Tibial artery (tissue), 4 donors: ENCODE measurements at regions not wholly inside any gene's neighbourhood (a gene's known extent, or its start where the extent isn't known, plus 50 kb on each side); places are given as distances from the start of the nearest gene placed in this dataset.
A peak's percentile ranks its signal among the peaks of the same experiment; 100 is the strongest.

ENCODE experiments used
- DNase-seq, 2 donors: peaks; one replicate each; pipeline ENCODE4 v3.0.0-alpha.2; 2019
- H3K27ac ChIP-seq, 2 donors: fragments of 200-600 bp; sonication (generic) in 1 of 2; 1 replicate in 1 of 2; 2 replicates in 1 of 2; pipeline ENCODE4 v1.5.1; 2018 to 2019; ENCODE audit warnings: mild to moderate bottlenecking in 1 of 2
- H3K27me3 ChIP-seq, 2 donors: fragments of 200-600 bp; sonication (generic) in 1 of 2; one replicate each; pipeline versions ENCODE4 v1.5.1 to v1.6.0; 2016 to 2019
- H3K36me3 ChIP-seq, 3 donors: fragments of 200-600 bp; sonication (generic) in 2 of 3; one replicate each; pipeline ENCODE4 v1.5.1; 2016 to 2019; ENCODE audit warnings: mild to moderate bottlenecking in 2 of 3
- H3K4me1 ChIP-seq, 4 donors: fragments of 200-600 bp; sonication (generic) in 2 of 4; 1 replicate in 3 of 4; 2 replicates in 1 of 4; pipeline ENCODE4 v1.5.1; 2016 to 2019
- H3K4me3 ChIP-seq, 2 donors: fragments of 200-600 bp; sonication (generic) in 1 of 2; 1 replicate in 1 of 2; 2 replicates in 1 of 2; pipeline ENCODE4 v1.5.1; 2018 to 2019; ENCODE audit warnings: mild to moderate bottlenecking in 2 of 2
- H3K9me3 ChIP-seq, 3 donors: fragments of 200-600 bp; sonication (generic) in 1 of 3; one replicate each; pipeline ENCODE4 v1.5.1; 2016 to 2019
- CTCF ChIP-seq, 2 experiments: fragments of 200-600 bp in 1 of 2; fragments of 450-650 bp in 1 of 2; IDR thresholded peaks; one replicate each; pipeline ENCODE4 v1.5.1; 2017 to 2019; ENCODE audit warnings: antibody characterized with exemption in 2 of 2, mild to moderate bottlenecking in 1 of 2, moderate library complexity in 1 of 2
- intact Hi-C: fragments of 100-400 bp; cut with DNase I; formaldehyde crosslinking; loops from one replicate; pipeline ENCODE4 v1.15.0; 2023; ENCODE audit warnings: low total_unique reads

GRCh38 chr6:148225871-148226270, 116.8 kb upstream of the SASH1 start:
- Histone ChIP-seq H3K9me3 (no peaks in the 10 kb centered on the region), H3K4me1 (peaks cover 0 to 7% (median 3%) of the 10 kb centered on the region in 4 donors), H3K27me3 (no peaks in the 10 kb centered on the region), H3K4me3 (no peak overlapping the region), H3K27ac (no peak overlapping the region), H3K36me3 (no peaks in the 10 kb centered on the region)
- intact Hi-C loops: no loop called here
- no peak for DNase-seq
- TF ChIP-seq CTCF (IDR thresholded peaks at IDR 0.05): no peak

DNA sequence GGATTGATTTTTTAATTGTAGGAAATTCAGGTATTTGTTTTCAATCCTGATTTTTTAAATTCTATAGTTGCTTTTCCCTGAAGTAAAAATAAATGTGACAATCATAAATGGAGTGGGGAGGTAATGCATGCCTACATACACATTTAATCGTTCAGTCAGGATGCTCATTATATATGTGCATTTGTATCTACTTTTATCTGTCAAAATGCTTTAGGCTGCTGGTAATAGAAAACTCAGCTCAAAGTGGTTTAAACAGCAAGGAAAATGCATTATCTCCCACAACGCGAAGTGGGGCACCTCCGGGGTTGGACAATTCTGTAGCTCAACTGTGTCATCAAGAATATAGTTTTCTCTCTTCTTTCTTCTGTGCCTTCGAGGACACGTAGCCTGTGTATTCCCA, 116.4 kb upstream of the SASH1 start:
- no peak for DNase-seq
- Histone ChIP-seq H3K27ac (no peak overlapping the region), H3K4me3 (no peak overlapping the region), H3K36me3 (no peaks in the 10 kb centered on the region), H3K27me3 (no peaks in the 10 kb centered on the region), H3K9me3 (no peaks in the 10 kb centered on the region), H3K4me1 (peaks cover 0 to 7% (median 3%) of the 10 kb centered on the region in 4 donors)
- no peak for TF ChIP-seq CTCF (IDR thresholded peaks at IDR 0.05)
- intact Hi-C loops: no loop called here

- Histone ChIP-seq H3K27ac (no peak overlapping the region), H3K27me3 (no peaks in the 10 kb centered on the region), H3K4me1 (no peaks in the 10 kb centered on the region), H3K36me3 (no peaks in the 10 kb centered on the region), H3K9me3 (no peaks in the 10 kb centered on the region), H3K4me3 (no peak overlapping the region)
- TF ChIP-seq CTCF (IDR thresholded peaks at IDR 0.05): no peak
- no peak for DNase-seq
- intact Hi-C loops: no loop called here
Measured at GRCh38 chr6:148231572-148231971, 111.1 kb upstream of the SASH1 start.

DNA sequence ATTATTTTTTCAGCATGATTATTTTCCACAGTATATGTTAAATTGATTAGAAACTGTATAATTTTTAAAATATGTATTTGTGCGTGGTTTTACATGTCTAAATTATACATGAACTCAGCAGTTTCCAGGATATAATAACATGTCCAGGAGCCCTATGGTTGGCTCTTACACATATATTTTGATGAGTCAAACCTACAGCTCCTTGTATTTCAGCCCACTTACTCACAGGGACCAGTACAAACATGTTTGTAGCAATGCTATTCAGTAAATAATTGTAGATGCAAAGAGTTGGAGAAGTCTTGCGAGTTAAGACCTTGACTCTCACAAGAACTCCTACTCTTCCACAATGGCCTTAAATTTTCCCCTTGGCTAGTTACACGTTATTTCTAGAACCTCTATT, 107.2 kb upstream of the SASH1 start:
- Histone ChIP-seq H3K27ac (no peak overlapping the region), H3K4me1 (peaks cover 0 to 19% (median 9%) of the 10 kb centered on the region in 4 donors), H3K36me3 (no peaks in the 10 kb centered on the region), H3K27me3 (no peaks in the 10 kb centered on the region), H3K9me3 (no peaks in the 10 kb centered on the region), H3K4me3 (no peak overlapping the region)
- intact Hi-C loops: no loop called here
- DNase-seq: no peak
- no peak for TF ChIP-seq CTCF (IDR thresholded peaks at IDR 0.05)

GRCh38 chr6:148238713-148239112, 103.9 kb upstream of the SASH1 start:
- no peak for TF ChIP-seq CTCF (IDR thresholded peaks at IDR 0.05)
- DNase-seq: no peak
- Histone ChIP-seq H3K27me3 (no peaks in the 10 kb centered on the region), H3K36me3 (no peaks in the 10 kb centered on the region), H3K4me1 (peaks cover 0 to 52% (median 35%) of the 10 kb centered on the region in 4 donors), H3K27ac (peak overlapping the region in 1 of 2 donors; percentile 79), H3K9me3 (no peaks in the 10 kb centered on the region), H3K4me3 (no peak overlapping the region)
- intact Hi-C loops: no loop called here

- TF ChIP-seq CTCF (IDR thresholded peaks at IDR 0.05): no peak
- peak overlapping the region in 1 of 2 donors; percentile 79 for H3K27ac ChIP-seq
- intact Hi-C loops: no loop called here
- no peak overlapping the region for H3K4me3 ChIP-seq
- peaks cover 0 to 57% (median 36%) of the 10 kb centered on the region in 4 donors for H3K4me1 ChIP-seq
- no peaks in the 10 kb centered on the region for H3K9me3 ChIP-seq
- no peaks in the 10 kb centered on the region for H3K27me3 ChIP-seq
- H3K36me3 ChIP-seq: no peaks in the 10 kb centered on the region
- DNase-seq: no peak
Measured at GRCh38 chr6:148239215-148239614, 103.4 kb upstream of the SASH1 start.
